ENCODE measurements at regions not wholly inside any gene's neighbourhood (a gene's known extent, or its start where the extent isn't known, plus 50 kb on each side); places are given as distances from the start of the nearest gene placed in this dataset.
"Not testable (repeated sequence)": the region's sequence is repeated elsewhere in the genome, so short reads cannot be mapped to it uniquely, and the experiment has no call there.

DNA sequence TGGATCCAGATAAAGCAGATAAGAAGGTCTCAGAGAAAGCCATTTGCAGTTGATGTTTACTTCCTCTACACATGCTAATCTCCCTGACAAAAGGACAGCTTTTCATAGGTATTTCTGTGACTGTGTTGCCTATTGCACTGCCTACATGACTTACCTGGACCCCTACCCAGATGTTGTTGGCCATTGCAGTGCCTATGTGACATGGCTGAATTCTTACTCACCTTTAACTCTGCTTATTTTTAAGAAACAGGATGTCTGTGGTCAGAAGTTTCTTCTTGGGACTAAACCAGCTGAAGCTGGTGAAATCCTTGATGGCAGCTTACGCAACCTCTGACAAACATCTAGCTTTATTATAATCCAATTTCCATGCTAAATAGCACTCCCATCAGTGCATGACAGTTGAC, 50.7 kb downstream of the PPIAL4D start:
- not testable (repeated sequence) for DNase-seq (ENCODE audit: low read depth, low spot score)

DNA sequence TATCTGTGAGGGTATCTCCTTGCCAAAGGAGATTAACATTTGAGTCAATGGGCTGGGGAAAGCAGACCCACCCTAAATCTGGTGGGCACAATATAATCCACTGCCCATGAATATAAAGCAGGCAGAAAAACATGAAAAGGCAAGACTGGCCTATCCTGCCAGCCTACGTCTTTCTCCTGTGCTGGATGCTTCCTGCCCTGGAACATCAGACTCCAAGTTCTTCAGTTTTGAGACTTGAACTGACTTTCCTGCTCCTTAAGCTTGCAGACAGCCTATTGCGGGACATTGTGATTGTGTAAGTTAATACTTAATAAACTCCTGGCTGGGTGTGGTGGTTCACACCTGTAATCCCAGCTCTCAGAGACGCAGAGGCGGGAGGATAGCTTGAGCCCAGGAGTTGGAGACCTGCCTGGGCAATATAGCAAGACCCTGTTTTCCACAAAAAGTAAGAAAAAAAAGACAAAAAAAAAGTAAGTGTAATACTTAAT, 52.4 kb downstream of the PPIAL4D start:
- not testable (repeated sequence) for DNase-seq (ENCODE audit: low read depth, low spot score)

DNA sequence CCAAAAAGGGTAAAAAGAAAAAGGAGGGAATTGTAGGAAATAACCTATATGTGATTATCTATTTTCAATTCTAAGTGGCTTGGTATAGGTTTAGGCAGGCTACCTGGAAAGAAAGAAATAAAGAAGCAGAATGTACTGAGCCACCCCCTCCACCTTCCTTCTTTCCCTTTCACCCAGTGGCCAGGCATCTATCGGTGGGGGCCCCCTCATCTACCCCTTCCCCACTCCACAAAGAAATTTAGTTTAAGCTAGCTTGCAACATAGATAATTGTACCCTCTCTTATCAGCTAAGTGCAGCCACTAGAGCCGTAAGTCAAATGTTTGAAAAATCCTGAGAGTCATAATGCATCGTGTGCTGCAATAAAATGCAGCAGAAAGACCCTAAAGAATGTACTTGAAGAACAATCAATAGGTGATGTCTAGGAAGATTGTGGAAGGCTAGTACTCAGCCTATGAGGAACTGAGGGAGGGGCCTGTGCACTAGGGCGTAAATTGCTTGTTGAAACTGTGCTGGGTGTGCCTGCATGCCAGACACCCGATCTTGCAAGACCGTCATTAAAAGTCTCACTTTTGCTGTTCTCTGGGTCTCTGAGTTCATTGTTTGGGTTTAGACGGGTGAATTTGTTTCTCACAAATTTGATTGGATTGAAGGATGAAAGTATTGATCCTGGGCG, 53.0 kb downstream of the PPIAL4D start:
- DNase-seq (ENCODE audit: low read depth, low spot score): not testable (repeated sequence)

DNA sequence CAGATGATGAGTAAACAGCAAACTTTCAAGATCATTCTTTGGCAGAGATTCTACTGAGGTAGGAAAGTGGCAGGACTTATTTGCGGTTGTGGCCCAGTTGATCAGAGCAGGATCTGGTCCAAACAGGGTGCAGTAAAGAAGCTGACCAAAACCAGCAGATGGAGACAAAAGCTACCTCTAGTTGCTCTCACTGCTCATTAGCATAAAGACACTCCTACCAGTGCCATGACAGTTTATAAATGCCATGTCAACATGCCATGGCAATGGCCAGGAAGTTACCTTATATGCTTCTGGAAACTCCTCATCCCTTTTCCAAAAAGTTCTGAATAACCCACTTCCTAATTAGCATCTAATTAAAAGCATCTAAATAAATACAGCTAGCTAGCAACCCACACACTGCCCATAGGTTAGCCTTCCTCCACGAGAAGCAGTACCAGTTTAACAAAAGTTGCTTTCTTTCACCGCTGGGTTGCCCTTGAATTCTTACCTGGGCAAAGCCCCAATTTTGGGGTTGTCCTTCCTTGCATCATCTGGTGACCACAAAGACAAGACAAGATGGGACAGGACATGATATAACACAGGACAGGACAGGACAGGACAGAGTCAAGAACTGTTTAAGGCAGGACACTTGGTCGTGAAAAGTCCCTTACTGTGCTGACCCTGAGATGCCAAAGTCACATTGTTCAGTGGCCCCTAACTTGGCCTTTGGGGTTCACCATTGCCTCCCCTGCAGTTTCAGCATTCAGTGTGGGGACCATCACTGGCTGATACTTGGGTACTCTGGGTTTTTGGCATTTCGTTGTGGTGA, 59.2 kb downstream of the PPIAL4D start:
- DNase-seq (ENCODE audit: low read depth, low spot score): not testable (repeated sequence)

DNA sequence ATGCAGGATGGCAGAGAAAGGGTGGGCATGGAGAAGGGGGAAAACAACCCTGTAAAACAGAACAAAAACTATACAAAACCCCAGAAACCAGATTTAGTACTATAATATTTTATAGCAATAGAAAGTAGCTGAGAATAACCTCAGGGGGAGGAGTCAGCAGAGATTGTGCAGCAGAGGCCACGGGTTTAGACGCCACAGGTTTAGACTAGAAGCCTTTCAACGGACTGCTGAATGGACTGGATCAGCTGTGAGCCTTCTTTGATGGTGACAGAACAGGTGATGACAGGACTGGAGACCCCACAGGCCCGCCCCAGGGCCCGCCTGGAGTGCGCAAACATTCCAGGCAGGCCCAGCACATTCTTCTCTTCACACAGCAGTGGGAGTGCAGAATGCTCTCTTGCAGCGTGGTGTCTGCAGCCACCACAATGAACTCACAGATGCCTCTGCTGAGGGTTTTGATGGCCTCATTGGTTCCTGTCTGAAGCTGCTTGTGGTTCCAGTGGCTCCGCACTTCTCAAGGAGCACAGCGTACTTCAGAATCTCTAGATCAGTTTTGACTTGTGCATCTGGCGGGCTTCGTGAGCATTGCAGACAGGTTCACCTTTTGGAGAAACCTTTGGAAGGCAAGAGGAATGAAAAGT, 65.6 kb downstream of the PPIAL4D start:
- not testable (repeated sequence) for DNase-seq (ENCODE audit: low read depth, low spot score)

DNA sequence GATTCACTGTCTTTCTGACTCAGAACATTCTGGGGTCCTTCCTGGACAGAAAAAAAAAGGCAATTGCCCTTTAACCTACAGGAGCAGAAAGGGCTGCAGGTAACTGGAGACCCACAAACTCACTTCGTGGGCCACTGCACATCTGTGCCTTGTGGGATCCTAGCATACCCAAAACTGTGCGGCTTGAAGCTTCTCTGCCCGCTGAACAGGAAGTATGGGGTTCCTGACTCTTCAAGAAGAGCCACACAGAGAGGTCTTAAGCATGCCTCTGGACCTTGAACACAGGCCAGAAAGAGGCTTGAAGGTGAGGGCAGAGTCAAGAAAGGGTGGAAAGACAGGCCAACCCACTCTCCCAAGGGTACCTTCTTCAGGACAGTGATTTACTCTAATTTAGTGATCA, 67.6 kb downstream of the PPIAL4D start:
- not testable (repeated sequence) for DNase-seq (ENCODE audit: low read depth, low spot score)

DNA sequence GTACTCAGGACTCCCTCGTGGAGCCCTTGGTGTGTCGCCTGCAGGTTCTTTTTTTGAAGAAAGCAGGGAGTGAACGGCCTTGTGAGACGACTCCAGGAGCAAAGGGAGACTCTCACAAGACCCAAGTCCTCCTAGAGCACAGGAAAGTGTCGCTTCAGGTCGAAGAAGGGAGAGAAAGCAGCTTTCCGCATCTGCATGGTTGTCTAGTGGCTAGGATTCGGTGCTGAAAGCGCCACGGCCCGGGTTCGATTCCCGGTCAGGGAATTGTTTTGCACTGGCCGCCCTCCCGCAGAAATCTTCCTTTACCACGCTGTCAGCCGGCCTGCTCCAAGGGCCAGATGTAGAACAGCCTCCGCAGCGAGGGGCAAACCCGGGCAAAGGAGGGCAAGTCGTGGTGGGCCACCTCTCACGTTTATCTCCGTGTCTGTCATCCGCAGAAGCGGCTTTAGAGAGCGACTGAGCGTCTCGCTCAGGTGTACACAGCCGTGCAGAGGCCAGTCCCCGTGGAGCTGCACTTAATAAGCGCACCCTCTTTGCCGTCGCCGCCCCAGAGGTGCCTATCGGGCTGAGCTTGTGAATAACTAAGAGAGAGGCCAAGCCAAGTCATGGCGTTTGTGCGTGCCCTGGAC, 72.6 kb downstream of the FAM72D start:
- DNase-seq (ENCODE audit: low read depth, low spot score): peak; percentile 11

DNA sequence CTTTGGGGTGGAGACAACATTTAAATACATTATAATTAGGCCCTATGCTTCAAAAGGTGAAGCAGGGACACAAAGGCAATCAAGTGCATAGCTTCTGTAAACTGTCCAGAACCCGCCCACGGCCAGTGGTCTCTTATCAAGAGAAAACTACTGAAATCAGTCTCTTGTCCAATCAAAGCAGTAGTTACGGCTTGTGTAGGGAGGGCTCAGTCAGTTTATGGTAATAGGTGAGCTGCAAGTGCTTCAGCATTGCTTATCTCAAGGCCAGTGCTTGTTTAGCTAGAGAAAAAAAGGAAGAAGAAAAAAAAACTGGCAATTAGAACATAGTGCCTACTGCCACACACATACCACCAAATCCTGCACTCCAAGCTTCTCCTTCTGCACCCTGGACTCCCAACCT, 68.6 kb downstream of the FAM72D start:
- not testable (repeated sequence) for DNase-seq (ENCODE audit: low read depth, low spot score)

Measured in astrocyte of the hippocampus (primary cell).